HG03571 (cell line): ENCODE measurements at regions not wholly inside any gene's neighbourhood (a gene's known extent, or its start where the extent isn't known, plus 50 kb on each side); places are given as distances from the start of the nearest gene placed in this dataset.
"Not testable (repeated sequence)": the region's sequence is repeated elsewhere in the genome, so short reads cannot be mapped to it uniquely, and the experiment has no call there.

Experiments
- ATAC-seq: cut with Tn5 transposase; IDR thresholded peaks from one replicate; pipeline ENCODE4 v1.9.1; 2021; ENCODE audit not compliant: unreplicated experiment

- no peak for ATAC-seq
Observed at GRCh38 chr20:40634891-40635290, 54.1 kb downstream of the MAFB start.

GRCh38 chr20:40633123-40633850 is 55.7 kb downstream of the MAFB start:
- no peak for ATAC-seq

DNA sequence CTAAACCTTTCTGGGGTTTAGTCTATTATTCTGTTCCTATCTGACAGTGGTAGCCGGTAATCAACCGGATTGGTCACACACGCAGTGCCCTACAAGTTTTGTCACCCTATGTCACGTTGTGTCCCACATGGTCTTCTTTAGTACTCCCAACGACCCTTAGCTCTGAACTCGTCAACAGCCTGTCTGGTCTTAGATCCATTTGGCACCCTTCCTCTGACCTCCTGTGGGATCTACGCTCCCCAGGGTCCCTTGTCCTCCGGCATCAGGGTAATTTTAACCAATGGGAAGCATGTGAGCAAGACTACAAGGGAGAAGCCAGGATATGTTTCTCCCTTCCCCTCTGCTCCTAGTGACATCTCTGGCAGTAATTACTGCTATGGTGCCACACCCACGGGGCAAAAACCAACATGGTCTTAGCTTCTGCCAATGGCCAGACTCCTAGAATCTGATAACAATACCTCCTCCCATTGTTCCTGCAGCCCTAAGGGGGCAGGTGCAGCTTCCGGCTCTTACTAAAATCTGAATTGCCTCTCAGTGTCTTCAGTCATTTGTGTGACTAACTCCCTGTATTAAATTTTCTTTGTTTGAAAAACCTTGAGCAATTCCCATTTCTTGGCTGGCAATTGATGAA is 56.6 kb downstream of the MAFB start:
- ATAC-seq, result no peak

GRCh38 chr20:40631119-40631631 is 57.9 kb downstream of the MAFB start:
- no peak for ATAC-seq

DNA sequence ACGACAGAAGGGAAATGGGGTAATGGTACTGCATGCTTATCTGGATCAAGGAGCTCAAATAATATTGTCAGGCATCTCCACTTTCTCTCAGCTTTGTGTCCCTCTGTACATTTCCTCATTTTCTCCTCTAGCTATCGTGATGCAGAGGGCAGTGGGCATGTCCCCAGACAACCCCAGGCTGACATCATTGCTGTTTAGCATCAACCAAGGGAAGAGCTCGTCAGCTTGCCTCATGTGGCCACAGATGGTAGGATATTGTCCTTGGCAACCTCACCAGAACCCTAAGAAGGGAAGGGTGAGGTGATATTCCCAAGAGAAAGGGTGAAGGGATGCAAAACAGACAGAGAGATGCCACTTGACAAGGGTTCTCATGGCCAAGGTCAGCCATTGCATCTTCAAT is 58.3 kb downstream of the MAFB start:
- no peak for ATAC-seq

GRCh38 chr20:40630099-40630498 is 58.9 kb downstream of the MAFB start:
- ATAC-seq, result no peak

DNA sequence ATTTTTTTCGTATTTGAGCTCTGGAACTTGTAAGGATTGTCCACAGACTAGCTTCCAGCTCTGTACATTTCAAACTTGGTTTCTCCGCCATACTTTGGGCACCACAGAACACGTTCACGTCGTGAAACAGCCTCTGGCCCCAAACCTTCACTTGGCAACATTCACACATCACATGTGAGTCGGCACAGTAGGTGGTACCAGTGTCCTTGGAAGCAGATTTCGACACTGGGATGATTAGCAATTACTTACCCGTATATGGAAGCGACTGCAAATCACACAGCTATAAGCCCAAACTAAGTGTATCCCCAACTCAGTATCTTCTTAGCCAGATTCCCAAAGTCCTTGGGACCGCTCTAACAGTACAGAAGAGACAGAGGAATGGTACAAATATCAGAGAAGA is 60.2 kb downstream of the MAFB start:
- no peak for ATAC-seq

DNA sequence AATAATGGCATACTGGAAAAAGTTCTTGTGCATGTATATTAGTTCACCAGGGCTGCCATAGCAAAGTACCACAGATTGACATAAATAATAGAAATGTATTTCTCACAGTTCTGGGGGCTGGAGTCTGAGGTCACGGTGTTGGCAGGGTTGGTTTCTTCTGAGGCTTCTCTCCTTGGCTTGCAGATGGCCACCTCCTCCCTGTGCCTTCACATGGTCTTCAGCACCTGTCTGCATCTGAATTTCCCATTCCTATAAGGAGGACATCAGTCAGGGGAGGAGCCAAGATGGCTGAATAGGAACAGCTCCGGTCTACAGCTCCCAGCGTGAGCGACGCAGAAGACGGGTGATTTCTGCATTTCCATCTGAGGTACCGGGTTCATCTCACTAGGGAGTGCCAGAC is 70.0 kb downstream of the MAFB start:
- ATAC-seq, result not testable (repeated sequence)

DNA sequence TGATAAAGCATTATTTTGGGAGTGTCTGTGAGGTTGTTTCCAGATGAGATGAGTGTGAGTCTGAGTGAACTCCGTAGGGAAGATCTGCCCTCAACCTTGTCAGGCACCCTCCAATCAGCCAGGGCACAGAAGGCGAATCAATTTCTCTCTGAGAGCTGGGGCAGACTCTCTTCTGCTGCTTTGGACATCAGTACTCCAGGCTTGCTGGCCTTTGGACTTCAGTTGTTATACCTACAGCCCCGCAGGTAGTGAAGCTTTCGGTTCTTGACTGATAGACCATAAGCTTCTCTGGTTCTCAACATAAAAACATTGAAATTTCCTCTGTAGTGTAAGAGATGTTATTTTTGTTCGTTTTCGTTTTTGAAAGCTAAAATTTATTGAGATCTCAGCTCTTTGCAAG is 71.4 kb downstream of the MAFB start:
- ATAC-seq, result no peak

- no peak for ATAC-seq
Observed at GRCh38 chr20:40612837-40613236, 76.2 kb downstream of the MAFB start.

- ATAC-seq, result no peak
Observed at GRCh38 chr20:40612247-40612646, 76.8 kb downstream of the MAFB start.

DNA sequence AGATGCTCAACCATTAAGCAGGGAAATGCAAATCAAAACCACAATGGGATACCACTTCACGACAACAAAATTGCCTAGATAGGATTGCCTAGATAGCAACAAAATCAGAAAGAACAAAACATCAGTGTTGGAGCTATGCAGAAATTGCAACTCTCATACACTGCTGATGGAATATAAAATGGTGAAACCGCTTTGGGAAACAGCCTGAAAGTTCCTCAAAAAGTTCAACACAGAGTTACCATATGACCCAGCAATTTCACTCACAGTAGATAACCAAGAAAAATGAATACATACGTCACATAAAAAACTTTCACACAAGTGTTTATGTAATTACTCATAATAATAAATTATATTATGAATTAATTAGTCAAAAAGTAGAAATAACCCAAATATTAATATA is 78.3 kb downstream of the MAFB start:
- no peak for ATAC-seq

GRCh38 chr20:40607927-40608326 is 81.1 kb downstream of the MAFB start:
- no peak for ATAC-seq

DNA sequence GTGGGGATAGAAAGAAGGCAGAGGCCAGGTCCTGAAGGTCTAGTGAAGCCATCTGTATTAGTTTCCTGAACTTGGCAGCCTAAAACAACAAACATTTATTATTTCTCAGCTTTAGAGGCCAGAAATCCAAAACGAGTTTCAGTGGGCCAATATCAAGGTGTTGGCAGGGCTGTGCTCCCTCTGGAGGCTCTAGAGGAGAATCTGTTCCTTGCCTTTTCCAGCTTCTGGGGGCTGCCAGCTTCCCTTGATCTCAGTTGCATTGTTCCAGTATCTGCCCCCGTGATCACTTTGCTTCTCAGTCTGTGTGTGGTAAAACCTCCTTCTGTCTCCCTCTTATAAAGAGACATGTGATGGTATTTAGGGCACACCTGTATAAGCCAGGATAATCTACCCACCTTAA is 82.4 kb downstream of the MAFB start:
- no peak for ATAC-seq

GRCh38 chr20:40606237-40606636 is 82.8 kb downstream of the MAFB start:
- ATAC-seq, result no peak

DNA sequence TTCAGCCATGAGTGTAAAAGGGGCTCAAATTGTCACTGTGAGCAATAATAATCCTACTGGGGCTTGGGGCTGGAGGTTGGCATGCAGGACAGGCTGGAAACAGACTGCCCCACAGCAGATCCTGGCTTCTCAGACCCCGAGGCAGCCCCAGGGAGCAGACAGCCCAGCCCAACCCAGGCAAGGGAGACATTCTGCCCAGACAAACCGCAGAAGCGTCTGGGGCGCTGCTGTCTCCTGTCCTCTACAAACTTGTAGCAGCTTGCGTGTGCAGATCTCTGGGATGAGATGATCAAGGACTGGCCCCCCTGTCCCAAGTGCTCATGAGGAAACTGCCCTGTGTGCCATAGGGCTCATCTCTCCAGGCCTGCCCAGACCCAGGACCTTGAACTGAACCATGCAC is 84.6 kb downstream of the MAFB start:
- ATAC-seq, result no peak

- ATAC-seq, result no peak
Observed at GRCh38 chr20:40603057-40603651, 85.9 kb downstream of the MAFB start.

GRCh38 chr20:40602381-40602780 is 86.7 kb downstream of the MAFB start:
- ATAC-seq, result no peak

- no peak for ATAC-seq
Observed at GRCh38 chr20:40600441-40601219, 88.4 kb downstream of the MAFB start.

DNA sequence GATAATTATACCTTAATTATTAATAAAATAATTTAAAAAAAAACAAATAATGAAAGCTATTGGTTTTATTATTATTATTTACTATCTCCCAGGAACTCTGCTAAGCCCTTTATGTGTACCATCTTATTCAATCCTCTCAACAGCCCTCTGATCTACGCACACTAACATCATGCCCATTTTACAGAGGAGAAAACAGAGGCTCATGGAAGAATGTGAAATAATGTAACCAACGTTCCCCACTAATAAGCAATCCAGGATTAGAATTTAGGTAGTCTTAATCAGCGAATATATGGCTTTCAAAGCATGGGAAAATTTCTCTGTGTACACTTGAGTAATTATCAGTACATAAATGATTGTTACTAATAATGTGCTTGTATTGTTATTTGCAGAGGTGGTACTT is 89.0 kb downstream of the MAFB start:
- ATAC-seq, result no peak

DNA sequence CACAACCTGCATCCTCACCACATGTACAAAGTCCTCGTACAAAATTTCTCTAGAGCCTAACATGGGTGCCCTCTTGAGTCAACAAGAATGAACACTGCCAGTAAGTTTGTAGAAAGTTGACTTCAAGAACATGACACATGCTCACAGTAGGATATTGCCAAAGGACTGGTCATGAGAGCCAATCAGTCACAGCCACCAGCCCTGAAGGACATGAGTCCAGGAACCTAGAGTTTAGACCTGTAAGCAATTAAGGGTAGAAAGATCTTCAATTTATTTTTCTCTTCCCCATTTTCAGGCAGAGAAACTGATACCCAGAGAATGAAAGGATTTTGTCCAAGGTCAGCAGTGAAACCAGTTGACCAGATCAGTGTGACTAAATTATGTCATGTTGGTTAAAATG is 96.1 kb downstream of the MAFB start:
- ATAC-seq, result no peak

GRCh38 chr20:40591536-40591935 is 97.5 kb downstream of the MAFB start:
- ATAC-seq, result no peak
